ENCODE measurements at regions not wholly inside any gene's neighbourhood (a gene's known extent, or its start where the extent isn't known, plus 50 kb on each side); places are given as distances from the start of the nearest gene placed in this dataset.

DNA sequence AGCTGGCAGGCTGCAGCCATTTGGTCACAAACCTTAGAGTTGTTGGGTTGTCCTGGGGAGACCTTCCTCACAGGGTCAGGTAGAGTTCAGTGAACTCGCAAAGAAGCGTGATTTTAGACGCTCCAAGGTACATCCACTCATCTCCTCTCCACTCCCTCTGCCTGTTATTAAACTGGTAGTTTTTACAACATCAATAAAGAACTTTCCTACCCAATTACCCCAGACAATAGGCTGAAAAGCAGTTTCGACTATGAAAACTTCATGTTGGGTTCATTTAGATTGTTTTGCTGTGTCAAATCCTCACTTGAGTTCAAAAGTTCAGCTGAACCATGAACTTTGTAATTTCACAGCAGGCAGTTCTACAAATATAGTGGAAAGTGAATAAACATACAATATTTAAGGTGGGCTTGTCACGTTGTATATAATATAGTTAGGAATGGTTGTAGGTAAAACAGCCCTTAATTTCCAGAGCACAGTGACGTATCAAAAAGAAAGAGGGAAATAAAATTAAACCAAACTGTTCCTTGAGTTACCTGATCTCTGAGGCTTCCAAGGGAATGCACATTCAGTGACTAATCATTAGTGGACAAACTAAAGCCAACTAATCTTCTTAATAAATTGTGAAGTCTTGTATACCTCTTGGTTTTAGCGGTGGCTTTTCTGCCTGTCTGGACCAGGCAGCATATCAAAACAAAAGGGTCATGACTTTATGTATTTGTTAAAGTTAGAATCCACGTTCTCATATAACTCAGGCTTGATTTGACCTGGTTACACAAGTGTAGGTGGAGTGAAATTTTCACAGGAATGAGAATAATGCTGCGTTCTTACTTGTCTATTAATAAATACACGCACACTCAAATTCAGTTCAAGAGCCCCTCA lies 100.5 kb downstream of the CYP26A1 start:
- Histone ChIP-seq H3K4me2 (ENCODE audit: low read length) (no peak overlapping the region), H3K9ac (ENCODE audit: low read length) (no peak overlapping the region), H3F3A (ENCODE audit: insufficient read depth, low read length) (no peaks in the 10 kb centered on the region), H3K79me2 (ENCODE audit: insufficient read depth, low read length) (no peaks in the 10 kb centered on the region), H3K4me1 (ENCODE audit: insufficient read depth, low read length, severe bottlenecking) (no peaks in the 10 kb centered on the region), H2AFZ (ENCODE audit: low read length) (no peak overlapping the region), H3K9me2 (ENCODE audit: low read depth, low read length) (no peaks in the 10 kb centered on the region), H3K27ac (ENCODE audit: low read depth, low read length, poor library complexity, severe bottlenecking) (no peak overlapping the region), H3K4me3 (ENCODE audit: low read depth, low read length, poor library complexity, severe bottlenecking) (no peak overlapping the region), H4K20me1 (ENCODE audit: insufficient read depth, low read length) (no peaks in the 10 kb centered on the region), H3K27me3 (ENCODE audit: insufficient read depth, low read length) (no peaks in the 10 kb centered on the region), H3K36me3 (ENCODE audit: insufficient read depth, low read length) (no peaks in the 10 kb centered on the region), H3K9me3 (ENCODE audit: low read length) (no peaks in the 10 kb centered on the region)
- TF ChIP-seq, protein P1, sequence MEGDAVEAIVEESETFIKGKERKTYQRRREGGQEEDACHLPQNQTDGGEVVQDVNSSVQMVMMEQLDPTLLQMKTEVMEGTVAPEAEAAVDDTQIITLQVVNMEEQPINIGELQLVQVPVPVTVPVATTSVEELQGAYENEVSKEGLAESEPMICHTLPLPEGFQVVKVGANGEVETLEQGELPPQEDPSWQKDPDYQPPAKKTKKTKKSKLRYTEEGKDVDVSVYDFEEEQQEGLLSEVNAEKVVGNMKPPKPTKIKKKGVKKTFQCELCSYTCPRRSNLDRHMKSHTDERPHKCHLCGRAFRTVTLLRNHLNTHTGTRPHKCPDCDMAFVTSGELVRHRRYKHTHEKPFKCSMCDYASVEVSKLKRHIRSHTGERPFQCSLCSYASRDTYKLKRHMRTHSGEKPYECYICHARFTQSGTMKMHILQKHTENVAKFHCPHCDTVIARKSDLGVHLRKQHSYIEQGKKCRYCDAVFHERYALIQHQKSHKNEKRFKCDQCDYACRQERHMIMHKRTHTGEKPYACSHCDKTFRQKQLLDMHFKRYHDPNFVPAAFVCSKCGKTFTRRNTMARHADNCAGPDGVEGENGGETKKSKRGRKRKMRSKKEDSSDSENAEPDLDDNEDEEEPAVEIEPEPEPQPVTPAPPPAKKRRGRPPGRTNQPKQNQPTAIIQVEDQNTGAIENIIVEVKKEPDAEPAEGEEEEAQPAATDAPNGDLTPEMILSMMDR (IDR thresholded peaks at IDR 0.05; ENCODE audit: low read length) = no peak
- TF ChIP-seq EZH2 (IDR thresholded peaks at IDR 0.05; ENCODE audit: borderline replicate concordance, low read length) = no peak

DNA sequence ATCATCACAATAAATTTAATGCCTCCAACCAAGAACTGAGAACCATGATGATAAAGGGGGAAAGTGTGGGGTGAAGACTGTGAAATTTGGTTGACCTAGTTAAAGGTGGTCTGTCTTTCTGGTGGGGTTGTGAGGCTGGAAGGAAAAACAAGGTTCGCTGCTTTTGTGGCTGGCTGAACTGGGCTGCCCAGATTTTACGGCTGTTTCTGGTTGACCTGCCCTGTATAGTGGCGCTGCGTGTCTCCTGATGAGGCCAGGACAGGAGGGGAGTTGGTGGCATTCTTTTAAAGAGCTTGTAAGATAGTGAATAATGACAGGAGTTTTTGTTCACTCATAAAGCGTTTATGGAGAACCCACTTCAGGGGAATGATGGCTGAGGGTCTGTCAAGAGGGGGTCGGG lies 101.8 kb downstream of the CYP26A1 start:
- Histone ChIP-seq H3K36me3 (ENCODE audit: insufficient read depth, low read length) (no peaks in the 10 kb centered on the region), H3K9ac (ENCODE audit: low read length) (no peak overlapping the region), H3K9me2 (ENCODE audit: low read depth, low read length) (no peaks in the 10 kb centered on the region), H3K9me3 (ENCODE audit: low read length) (no peaks in the 10 kb centered on the region), H3K79me2 (ENCODE audit: insufficient read depth, low read length) (no peaks in the 10 kb centered on the region), H2AFZ (ENCODE audit: low read length) (no peak overlapping the region), H3K27me3 (ENCODE audit: insufficient read depth, low read length) (no peaks in the 10 kb centered on the region), H3K4me3 (ENCODE audit: low read depth, low read length, poor library complexity, severe bottlenecking) (no peak overlapping the region), H3F3A (ENCODE audit: insufficient read depth, low read length) (no peaks in the 10 kb centered on the region), H4K20me1 (ENCODE audit: insufficient read depth, low read length) (no peaks in the 10 kb centered on the region), H3K27ac (ENCODE audit: low read depth, low read length, poor library complexity, severe bottlenecking) (no peak overlapping the region), H3K4me1 (ENCODE audit: insufficient read depth, low read length, severe bottlenecking) (no peaks in the 10 kb centered on the region), H3K4me2 (ENCODE audit: low read length) (no peak overlapping the region)
- TF ChIP-seq, protein P1 (IDR thresholded peaks at IDR 0.05; ENCODE audit: low read length) = no peak
- no peak for TF ChIP-seq EZH2 (IDR thresholded peaks at IDR 0.05; ENCODE audit: borderline replicate concordance, low read length)

DNA sequence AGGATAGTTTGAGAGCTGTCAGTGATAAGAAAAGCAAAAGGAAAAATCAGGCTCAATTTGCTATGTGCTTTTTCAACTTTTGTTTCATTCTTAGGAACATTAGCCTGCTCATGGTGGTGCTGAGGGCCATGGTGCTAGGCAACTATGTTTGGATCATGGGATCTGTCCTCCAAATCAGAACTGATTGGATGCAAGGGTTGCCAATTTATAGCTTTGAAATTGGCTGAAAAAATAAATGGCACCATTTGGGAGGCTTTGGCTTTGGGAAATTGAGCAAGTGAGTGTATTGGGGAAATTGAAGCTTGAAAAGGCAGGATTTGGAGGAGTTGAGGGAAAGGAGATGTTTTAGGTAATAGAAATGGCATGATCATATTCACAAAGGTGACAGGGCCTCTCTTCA lies 103.8 kb downstream of the CYP26A1 start:
- H3K27ac ChIP-seq (ENCODE audit: low read depth, low read length, poor library complexity, severe bottlenecking) = no peak overlapping the region
- no peaks in the 10 kb centered on the region for H3K4me1 ChIP-seq (ENCODE audit: insufficient read depth, low read length, severe bottlenecking)
- no peak overlapping the region for H3K4me2 ChIP-seq (ENCODE audit: low read length)
- no peaks in the 10 kb centered on the region for H3K36me3 ChIP-seq (ENCODE audit: insufficient read depth, low read length)
- H3K79me2 ChIP-seq (ENCODE audit: insufficient read depth, low read length) = no peaks in the 10 kb centered on the region
- H3K9me2 ChIP-seq (ENCODE audit: low read depth, low read length) = no peaks in the 10 kb centered on the region
- TF ChIP-seq, protein P1 (IDR thresholded peaks at IDR 0.05; ENCODE audit: low read length) = no peak
- no peak for TF ChIP-seq EZH2 (IDR thresholded peaks at IDR 0.05; ENCODE audit: borderline replicate concordance, low read length)
- H3F3A ChIP-seq (ENCODE audit: insufficient read depth, low read length) = no peaks in the 10 kb centered on the region
- H3K27me3 ChIP-seq (ENCODE audit: insufficient read depth, low read length) = no peaks in the 10 kb centered on the region
- H3K4me3 ChIP-seq (ENCODE audit: low read depth, low read length, poor library complexity, severe bottlenecking) = no peak overlapping the region
- H3K9me3 ChIP-seq (ENCODE audit: low read length) = no peaks in the 10 kb centered on the region
- H4K20me1 ChIP-seq (ENCODE audit: insufficient read depth, low read length) = no peaks in the 10 kb centered on the region
- H3K9ac ChIP-seq (ENCODE audit: low read length) = no peak overlapping the region
- H2AFZ ChIP-seq (ENCODE audit: low read length) = no peak overlapping the region

Measured in OCI-LY1 (cell line).